ENCODE measurements at regions not wholly inside any gene's neighbourhood (a gene's known extent, or its start where the extent isn't known, plus 50 kb on each side); places are given as distances from the start of the nearest gene placed in this dataset.
"Not testable (repeated sequence)": the region's sequence is repeated elsewhere in the genome, so short reads cannot be mapped to it uniquely, and the experiment has no call there.

- no peak for DNase-seq
Measured at GRCh38 chr6:100322886-100323285, 141.8 kb downstream of the SIM1 start.

GRCh38 chr6:100320686-100321085, 144.0 kb downstream of the SIM1 start:
- no peak for DNase-seq

GRCh38 chr6:100317031-100317430, 147.7 kb downstream of the SIM1 start:
- no peak for DNase-seq

DNA sequence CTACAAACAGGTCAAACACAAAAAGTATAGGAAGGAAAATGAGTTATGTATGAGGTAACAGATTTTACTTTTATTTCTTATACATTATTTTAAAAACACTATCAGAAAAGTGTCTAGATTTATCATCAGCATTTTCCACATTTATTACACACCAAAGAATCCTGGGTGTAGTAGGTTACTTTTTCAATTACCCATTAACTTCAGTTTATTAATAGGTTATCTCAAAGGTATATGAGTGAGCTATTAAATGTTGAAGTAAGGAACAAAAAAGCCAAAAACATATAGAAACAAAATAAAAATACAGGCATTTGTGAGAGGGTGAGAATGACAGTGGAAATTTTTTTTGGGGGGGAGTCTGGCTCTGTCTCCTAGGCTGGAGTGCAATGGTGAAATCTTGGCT, 150.5 kb downstream of the SIM1 start:
- no peak for DNase-seq

GRCh38 chr6:100311707-100312251, 152.9 kb downstream of the SIM1 start:
- DNase-seq: no peak

- DNase-seq: no peak
Measured at GRCh38 chr6:100309174-100309573, 155.5 kb downstream of the SIM1 start.

DNA sequence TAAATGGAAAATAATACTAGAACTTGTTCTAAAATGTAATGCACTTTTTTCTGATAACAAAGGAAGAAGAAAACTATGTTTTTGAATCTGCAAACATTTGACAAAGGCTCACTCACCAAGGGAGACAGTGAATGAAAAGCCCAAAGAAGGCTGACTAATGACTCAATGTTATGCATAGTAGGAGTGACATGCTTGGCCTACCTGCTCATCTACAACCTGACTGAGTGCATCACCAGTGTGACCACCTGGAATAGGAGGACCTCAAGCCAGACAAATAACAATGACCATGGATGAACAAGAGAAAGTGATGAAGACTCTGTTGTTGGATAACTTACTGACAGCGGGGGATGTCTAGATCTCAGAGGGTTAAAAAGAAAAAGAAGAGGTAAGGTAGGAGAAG, 157.2 kb downstream of the SIM1 start:
- DNase-seq: no peak

DNA sequence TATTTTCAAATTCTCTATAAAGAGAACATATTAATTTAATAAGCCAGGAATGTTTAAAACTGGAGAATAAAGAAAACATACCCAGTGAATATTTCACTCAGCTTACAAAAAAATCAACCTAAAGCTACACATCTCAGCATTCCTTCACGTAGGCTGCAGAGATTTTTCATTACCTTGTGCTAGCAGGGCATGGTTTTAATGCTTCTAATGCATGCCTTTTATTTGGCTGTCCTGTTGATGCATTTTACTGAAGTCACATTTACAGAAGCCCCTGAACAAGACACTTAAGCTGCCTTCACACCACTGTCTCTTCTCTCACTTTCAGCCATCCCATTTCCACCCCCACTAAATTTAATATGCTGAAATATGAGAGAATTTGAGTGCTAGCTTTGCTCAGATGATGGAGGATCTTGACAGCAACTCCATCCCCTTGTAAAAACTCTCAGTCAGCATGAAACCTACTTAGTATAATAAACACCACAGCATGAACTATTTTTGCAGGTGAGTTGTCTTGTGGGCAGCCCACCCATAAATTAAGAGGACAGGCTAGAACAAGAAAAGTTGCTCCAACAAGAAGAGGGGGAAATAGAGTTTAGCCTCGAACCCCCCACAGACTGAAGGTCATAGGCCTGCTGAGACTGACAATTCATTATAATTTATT, 159.4 kb downstream of the SIM1 start:
- DNase-seq: no peak

GRCh38 chr6:100304575-100304974, 160.1 kb downstream of the SIM1 start:
- DNase-seq: no peak

DNA sequence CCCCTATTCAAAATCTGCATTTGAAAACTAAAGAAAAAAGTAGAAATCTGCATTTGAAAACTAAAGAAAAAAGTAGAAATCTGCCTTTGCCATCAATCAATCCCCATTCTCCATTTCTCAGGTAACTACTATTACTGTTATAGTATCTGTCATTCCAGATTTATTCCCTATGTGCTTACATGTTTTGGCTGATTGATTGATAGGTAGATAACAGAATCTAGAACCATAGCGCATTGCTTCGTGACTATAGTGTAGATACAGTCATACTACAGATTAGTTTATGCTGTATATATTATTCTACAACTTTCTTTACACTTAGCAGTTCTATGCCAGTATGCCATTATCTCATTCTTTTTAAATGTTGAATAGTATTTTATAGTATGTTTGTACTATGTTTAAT, 163.0 kb downstream of the SIM1 start:
- no peak for DNase-seq

DNA sequence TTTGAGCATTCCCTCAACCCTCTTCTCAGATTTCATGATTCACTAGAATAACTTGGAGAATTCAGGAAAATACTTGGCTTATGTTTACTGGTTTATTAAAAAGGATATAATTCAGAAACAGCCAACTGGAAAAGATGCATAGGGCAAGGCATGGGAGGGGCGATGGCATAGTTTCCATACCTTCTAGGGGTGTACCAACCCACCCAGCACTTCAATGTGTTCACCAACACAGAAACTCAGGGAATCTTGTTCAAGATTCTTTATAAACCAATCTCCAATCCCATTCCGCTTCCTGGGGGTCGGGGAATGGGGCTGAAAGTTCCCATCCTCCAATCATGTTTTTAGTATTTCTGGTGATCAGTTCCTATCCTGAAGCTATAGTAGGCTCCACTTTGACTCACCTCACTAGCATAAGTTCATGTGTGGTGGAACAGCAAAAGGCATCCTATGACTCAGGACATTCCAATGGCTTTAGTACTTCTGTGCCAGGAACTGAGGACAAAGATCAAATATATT, 164.4 kb downstream of the SIM1 start:
- DNase-seq: no peak

GRCh38 chr6:100296810-100297544, 167.7 kb downstream of the SIM1 start:
- DNase-seq: peak; percentile 11

GRCh38 chr6:100295172-100295571, 169.5 kb downstream of the SIM1 start:
- not testable (repeated sequence) for DNase-seq

GRCh38 chr6:100289285-100289684, 175.4 kb downstream of the SIM1 start:
- no peak for DNase-seq

- no peak for DNase-seq
Measured at GRCh38 chr6:100288311-100288710, 176.4 kb downstream of the SIM1 start.

- no peak for DNase-seq
Measured at GRCh38 chr6:100283285-100283684, 181.4 kb downstream of the SIM1 start.

DNA sequence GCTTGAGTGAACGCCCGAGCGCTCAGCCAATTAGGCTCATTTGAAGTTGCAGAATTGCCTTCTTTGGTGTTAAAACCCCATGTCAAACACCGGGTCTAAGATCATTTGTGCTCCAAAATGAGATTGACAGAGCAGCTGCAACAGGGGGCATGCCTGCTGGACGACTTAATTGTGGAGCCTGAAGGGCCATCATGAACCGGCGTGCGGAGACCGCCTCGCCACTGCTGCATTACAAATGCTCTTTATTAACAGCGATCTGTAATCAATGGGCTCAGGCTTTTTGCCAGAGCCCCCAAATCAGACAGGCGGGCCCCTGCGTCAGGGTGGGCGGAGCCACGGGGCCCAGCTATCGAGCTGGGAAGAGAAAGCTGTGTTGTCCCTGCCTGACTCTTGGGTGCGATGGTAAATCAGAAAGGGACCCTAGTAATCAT, 183.2 kb downstream of the SIM1 start:
- peak; percentile 48 for DNase-seq

DNA sequence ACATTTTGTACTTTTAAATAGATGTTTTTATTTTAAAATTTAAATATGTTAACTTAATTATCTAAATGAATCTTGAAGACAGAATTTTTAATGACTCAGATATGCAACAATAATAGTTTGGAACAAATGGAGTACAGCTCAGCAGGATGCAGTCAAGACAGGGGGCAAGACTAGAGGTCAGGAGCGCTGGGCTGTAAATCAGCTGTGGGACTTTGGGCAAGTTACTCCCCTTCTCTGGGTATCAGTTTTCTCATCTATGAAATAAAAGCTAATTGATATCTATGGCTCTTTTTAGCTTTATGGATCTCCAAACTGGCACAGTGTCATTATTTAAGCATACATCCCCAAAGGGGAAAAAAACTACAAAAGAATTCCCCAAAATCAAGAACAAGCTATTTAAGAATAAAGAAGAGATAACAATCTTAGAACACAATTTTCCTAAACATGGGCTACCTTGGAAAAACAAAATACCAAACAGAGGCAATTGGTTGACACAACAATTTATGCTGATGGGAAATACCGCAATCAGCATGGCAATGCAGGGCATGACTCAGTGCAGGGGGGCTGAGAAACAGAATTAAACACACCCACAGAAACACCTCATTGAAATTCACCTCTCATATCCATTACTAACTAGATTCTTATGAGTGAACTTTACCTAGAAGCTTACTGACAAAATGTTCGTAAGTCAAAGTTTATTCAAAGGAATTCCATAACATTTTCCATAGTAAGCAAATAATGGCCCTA, 188.2 kb downstream of the SIM1 start:
- no peak for DNase-seq

DNA sequence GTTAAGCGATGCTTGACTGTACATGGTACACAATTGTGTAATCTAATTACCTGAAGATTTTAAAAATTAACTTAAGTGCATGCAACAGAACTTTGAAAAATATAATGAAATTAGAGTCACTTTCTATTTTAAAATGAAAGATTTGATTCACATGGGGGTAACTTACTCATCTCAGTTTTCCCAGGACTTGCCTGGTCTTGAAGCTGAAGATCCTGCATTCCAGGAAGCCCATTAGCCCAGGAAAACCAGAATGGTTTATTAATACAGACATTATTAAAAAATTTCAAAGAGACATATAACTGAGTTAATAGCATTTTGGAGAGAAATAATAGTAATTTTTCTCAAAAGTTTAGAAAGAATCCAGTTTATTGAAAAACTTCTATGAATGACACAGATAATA, 190.6 kb downstream of the SIM1 start:
- DNase-seq: no peak

DNA sequence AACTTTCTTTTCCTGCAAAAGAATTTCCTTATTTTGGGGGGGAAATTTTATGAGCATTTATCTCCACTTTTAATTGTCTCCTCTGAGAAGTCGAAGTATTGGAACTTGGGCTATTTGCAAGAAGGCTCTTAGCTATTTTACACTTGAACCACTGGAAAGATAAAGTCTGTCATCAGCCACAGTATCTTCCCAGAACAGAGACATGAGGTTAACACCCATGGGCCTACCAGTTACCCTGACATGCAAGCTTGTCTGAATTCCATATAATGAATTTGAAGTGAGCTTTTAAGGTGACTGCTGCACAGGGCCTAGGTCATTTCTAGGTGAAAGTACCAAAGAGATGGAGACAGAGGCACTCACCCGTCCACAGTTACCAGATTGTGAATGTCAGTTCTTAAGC, 193.1 kb downstream of the SIM1 start:
- DNase-seq: no peak

DNA sequence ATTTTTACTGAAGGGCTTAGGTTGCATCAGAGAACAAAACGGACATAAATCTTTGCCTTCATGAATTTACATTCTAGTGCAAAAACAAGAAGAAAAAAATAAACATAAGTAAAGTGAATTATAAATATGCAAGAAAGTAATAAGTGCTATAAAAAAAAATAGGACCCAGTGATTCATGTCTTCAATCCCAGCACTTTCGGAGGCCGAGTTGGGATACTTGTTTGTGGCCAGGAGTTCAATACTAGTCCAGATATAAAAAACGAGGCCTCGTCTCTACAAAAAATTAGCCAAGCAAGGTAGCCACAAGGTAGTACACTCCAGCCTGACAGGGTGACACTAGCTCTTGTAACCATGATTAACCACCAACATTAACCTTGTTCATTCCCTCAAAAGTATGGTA, 193.5 kb downstream of the SIM1 start:
- DNase-seq: no peak

DNA sequence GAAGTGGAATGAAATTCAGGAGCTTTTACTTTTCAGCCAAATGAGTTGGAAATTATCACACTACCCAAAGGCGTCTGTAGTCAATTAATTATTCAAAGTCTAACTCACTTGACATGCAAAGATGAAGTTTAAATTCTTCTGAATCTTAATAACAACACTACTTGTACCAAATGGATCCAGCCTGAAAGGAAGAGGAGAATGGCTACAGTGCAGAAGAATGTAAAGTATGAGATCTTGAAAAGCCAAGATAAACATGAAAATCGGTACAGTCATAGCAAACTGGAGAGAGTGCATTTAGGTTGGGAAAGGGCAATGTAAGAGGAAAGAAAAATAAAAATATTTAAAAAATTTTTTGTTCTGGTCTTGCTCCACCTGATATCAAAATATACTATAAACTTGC, 195.5 kb downstream of the SIM1 start:
- no peak for DNase-seq

- no peak for DNase-seq
Measured at GRCh38 chr6:100268326-100268725, 196.4 kb downstream of the SIM1 start.

GRCh38 chr6:100267721-100268123, 197.0 kb downstream of the SIM1 start:
- peak; percentile 44 for DNase-seq
